Fibroblast of the aortic adventitia (primary cell): ENCODE measurements at regions not wholly inside any gene's neighbourhood (a gene's known extent, or its start where the extent isn't known, plus 50 kb on each side); places are given as distances from the start of the nearest gene placed in this dataset.
"Not testable (repeated sequence)": the region's sequence is repeated elsewhere in the genome, so short reads cannot be mapped to it uniquely, and the experiment has no call there.

ENCODE experiments used
- DNase-seq: peaks from one replicate; pipeline ENCODE4 v3.0.0-alpha.2; 2010; ENCODE audit warnings: low read depth
- H3K4me3 ChIP-seq: 2 replicates; pipeline ENCODE4 v1.5.1; 2011; ENCODE audit warnings: low read depth, mild to moderate bottlenecking, control low read depth, low read length, moderate library complexity
- CTCF ChIP-seq: IDR thresholded peaks from 2 replicates; pipeline ENCODE4 v1.5.1; 2011; ENCODE audit warnings: mild to moderate bottlenecking, low read length, control low read depth, inconsistent platforms; ENCODE audit not compliant: insufficient read depth

GRCh38 chr1:61028136-61028535, 54.2 kb upstream of the NFIA start:
- H3K4me3 ChIP-seq, result no peak overlapping the region
- no peak for TF ChIP-seq CTCF
- DNase-seq, result no peak

GRCh38 chr1:61018068-61018467, 64.3 kb upstream of the NFIA start:
- not testable (repeated sequence) for DNase-seq, H3K4me3 ChIP-seq

- DNase-seq, result no peak
- H3K4me3 ChIP-seq, result no peak overlapping the region
- no peak for TF ChIP-seq CTCF
Observed at GRCh38 chr1:61017651-61018050, 64.7 kb upstream of the NFIA start.

- no peak for DNase-seq
- no peak for TF ChIP-seq CTCF
- no peak overlapping the region for H3K4me3 ChIP-seq
Observed at GRCh38 chr1:61013946-61014667, 68.3 kb upstream of the NFIA start.

- no peak for TF ChIP-seq CTCF
- no peak for DNase-seq
- H3K4me3 ChIP-seq, result no peak overlapping the region
Observed at GRCh38 chr1:61013189-61013945, 69.0 kb upstream of the NFIA start.

- no peak for TF ChIP-seq CTCF
- H3K4me3 ChIP-seq, result no peak overlapping the region
- no peak for DNase-seq
Observed at GRCh38 chr1:61012341-61012761, 70.0 kb upstream of the NFIA start.

GRCh38 chr1:61011561-61012263, 70.6 kb upstream of the NFIA start:
- TF ChIP-seq CTCF, result no peak
- no peak for DNase-seq
- H3K4me3 ChIP-seq, result no peak overlapping the region
